ENCODE measurements at regions not wholly inside any gene's neighbourhood (a gene's known extent, or its start where the extent isn't known, plus 50 kb on each side); places are given as distances from the start of the nearest gene placed in this dataset.
"Not testable (repeated sequence)": the region's sequence is repeated elsewhere in the genome, so short reads cannot be mapped to it uniquely, and the experiment has no call there.

DNA sequence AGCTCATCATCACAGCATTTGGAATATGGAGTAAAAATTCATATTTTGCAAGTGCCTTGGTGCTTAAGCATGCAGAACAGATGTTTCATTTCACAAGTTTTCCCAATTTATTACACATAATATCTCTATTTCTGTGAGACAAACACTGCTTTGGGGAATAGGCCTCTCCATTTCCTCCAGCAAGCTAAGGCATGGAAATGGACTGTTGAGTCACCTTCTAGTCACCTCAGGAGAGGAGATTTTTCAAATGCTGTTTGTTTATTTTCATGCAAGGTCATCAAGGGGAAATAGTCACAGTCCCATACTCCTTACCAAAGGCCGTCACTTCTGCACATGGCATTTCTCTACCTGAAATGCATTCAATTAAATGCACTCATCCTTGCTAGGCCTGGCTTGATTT is 57.4 kb upstream of the NUTM2D start:
- H3K4me1 ChIP-seq (ENCODE audit: insufficient read depth, low read length); H3K4me3 ChIP-seq (ENCODE audit: low read length); H3K27ac Mint-ChIP-seq; H3K4me3 Mint-ChIP-seq; POLR2A ChIA-PET; H3K27me3 Mint-ChIP-seq; DNase-seq; ATAC-seq (ENCODE audit: poor library complexity); intact Hi-C loops (cut with DNase I, micrococcal nuclease); H3K36me3 ChIP-seq (ENCODE audit: insufficient read depth, low read length); H3K4me1 Mint-ChIP-seq (ENCODE audit: low read depth); H3K27me3 ChIP-seq (ENCODE audit: control insufficient read depth in 1 of 2, insufficient read depth in 2 of 2, low read length in 2 of 2); H3K36me3 Mint-ChIP-seq (ENCODE audit: low read depth); H3K9me3 Mint-ChIP-seq; CTCF ChIA-PET; H3K27ac ChIP-seq (ENCODE audit: low read depth in 1 of 2, low read length in 2 of 2); H3K9me3 ChIP-seq (ENCODE audit: control insufficient read depth in 1 of 2, insufficient read depth in 1 of 2, low read length in 2 of 2): not testable (repeated sequence)

DNA sequence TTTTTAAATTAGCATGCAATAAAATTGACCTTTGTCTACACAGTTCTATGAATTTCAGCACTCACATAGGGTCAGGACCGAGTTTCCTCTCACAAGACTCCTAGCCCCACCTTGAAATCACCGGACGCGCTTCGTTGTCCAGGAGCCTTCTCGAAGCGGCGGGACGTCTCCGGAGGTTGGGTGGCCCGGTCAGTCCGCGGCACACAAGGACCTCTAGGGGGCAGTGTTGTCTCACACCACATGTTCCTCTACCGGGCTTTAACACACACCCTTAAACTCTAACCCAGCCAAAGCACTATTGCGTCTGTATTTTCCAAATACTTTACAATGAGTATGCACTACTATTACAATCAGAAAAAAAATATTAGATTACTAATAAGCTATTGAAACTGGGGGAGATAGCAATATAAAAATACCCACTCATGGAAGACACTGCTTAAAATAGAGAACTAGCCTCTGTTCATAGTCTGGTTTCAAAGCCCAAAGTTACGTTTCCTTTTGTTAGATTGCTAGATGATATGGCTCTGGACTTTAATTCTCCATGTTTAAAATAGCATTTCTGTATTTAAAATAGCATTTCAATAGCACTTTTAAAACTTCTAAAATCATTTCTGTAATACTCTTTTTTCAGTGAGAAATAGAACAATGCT is 56.0 kb upstream of the NUTM2D start:
- peak in 10 of 14 experiments; percentile 0 to 37 (median 20) for DNase-seq
- POLR2A ChIA-PET; H3K36me3 Mint-ChIP-seq (ENCODE audit: low read depth): not testable (repeated sequence)

DNA sequence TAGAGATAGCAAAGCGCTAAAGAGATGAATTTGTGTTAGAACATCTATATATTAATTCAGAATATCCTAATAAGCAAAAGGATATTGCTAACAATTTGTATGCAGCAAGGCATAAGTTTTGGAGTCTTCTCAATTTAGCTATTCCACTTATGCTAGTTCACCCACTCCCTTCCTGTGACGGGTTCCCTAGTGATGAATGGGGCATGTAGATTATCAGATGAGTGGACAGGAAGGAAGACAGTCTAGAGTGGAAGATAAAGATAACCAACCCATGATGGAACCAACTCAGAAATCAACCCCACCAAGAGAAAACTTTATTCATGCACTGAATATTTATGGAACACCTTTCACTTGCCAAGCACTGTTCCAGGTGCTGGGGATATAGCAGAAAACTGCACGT is 55.4 kb upstream of the NUTM2D start:
- H3K27me3 Mint-ChIP-seq; ATAC-seq (ENCODE audit: poor library complexity); intact Hi-C loops (cut with DNase I, micrococcal nuclease); H3K9me3 Mint-ChIP-seq; H3K36me3 Mint-ChIP-seq (ENCODE audit: low read depth); H3K4me1 ChIP-seq (ENCODE audit: insufficient read depth, low read length); H3K27me3 ChIP-seq (ENCODE audit: control insufficient read depth in 1 of 2, insufficient read depth in 2 of 2, low read length in 2 of 2); H3K36me3 ChIP-seq (ENCODE audit: insufficient read depth, low read length); CTCF ChIA-PET; H3K4me3 Mint-ChIP-seq; H3K9me3 ChIP-seq (ENCODE audit: control insufficient read depth in 1 of 2, insufficient read depth in 1 of 2, low read length in 2 of 2); H3K4me3 ChIP-seq (ENCODE audit: low read length); POLR2A ChIA-PET; H3K27ac ChIP-seq (ENCODE audit: low read depth in 1 of 2, low read length in 2 of 2); H3K27ac Mint-ChIP-seq; H3K4me1 Mint-ChIP-seq (ENCODE audit: low read depth); DNase-seq: not testable (repeated sequence)

More for the DNA sequence above, 56.0 kb upstream of the NUTM2D start:
- H3K36me3 ChIP-seq (ENCODE audit: insufficient read depth, low read length); H3K27me3 Mint-ChIP-seq; H3K27me3 ChIP-seq (ENCODE audit: control insufficient read depth in 1 of 2, insufficient read depth in 2 of 2, low read length in 2 of 2); H3K9me3 Mint-ChIP-seq; H3K4me3 Mint-ChIP-seq; H3K4me1 ChIP-seq (ENCODE audit: insufficient read depth, low read length); H3K9me3 ChIP-seq (ENCODE audit: control insufficient read depth in 1 of 2, insufficient read depth in 1 of 2, low read length in 2 of 2); H3K4me3 ChIP-seq (ENCODE audit: low read length); CTCF ChIA-PET; intact Hi-C loops (cut with DNase I, micrococcal nuclease); H3K27ac ChIP-seq (ENCODE audit: low read depth in 1 of 2, low read length in 2 of 2); H3K4me1 Mint-ChIP-seq (ENCODE audit: low read depth); H3K27ac Mint-ChIP-seq: not testable (repeated sequence)
- peak; percentile 72 for ATAC-seq (ENCODE audit: poor library complexity)

DNA sequence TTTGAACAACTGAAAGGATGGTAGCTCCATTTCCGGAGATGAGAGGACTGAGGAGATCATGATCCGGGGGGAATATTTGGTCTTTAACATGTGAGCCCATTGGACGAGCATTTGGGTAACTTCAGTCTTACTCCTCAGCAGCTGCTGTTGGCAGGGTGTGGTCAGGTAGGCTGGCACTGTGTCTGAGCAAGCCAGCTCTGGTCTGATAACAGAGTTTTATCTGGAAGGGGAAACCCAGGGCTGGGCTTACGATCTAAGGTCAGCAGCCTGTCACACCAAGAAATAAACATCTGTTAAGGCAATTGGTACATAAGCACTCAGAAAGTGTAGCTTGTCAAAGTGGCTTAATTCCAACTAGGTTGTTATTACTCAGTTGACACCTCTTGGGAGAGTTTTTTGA is 53.8 kb upstream of the NUTM2D start:
- H3K4me3 Mint-ChIP-seq; H3K4me1 Mint-ChIP-seq (ENCODE audit: low read depth); CTCF ChIA-PET; DNase-seq; H3K27ac Mint-ChIP-seq; H3K36me3 Mint-ChIP-seq (ENCODE audit: low read depth); H3K36me3 ChIP-seq (ENCODE audit: insufficient read depth, low read length); ATAC-seq (ENCODE audit: poor library complexity); intact Hi-C loops (cut with DNase I, micrococcal nuclease); H3K4me1 ChIP-seq (ENCODE audit: insufficient read depth, low read length); H3K9me3 Mint-ChIP-seq; H3K4me3 ChIP-seq (ENCODE audit: low read length); H3K27me3 Mint-ChIP-seq; H3K9me3 ChIP-seq (ENCODE audit: control insufficient read depth in 1 of 2, insufficient read depth in 1 of 2, low read length in 2 of 2); POLR2A ChIA-PET; H3K27me3 ChIP-seq (ENCODE audit: control insufficient read depth in 1 of 2, insufficient read depth in 2 of 2, low read length in 2 of 2); H3K27ac ChIP-seq (ENCODE audit: low read depth in 1 of 2, low read length in 2 of 2): not testable (repeated sequence)

DNA sequence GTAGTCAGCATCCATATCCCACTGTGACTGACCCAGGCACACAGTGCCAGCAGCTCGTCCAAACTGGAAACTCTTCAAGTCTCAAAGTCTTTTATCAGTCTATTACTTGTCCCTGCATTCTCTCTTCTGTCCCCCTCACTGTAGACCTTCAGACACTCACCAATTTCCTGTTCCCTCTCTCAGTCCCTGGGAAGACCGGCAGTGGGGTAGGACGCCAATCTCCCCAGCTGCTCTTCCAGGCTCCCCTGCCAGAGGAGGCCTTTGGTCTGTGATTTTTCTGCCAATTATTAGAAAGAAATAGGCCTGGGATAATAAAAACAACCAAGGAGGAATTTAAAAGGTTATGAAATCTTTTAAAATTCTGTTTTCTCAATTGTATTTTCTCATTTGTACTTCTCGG is 50.9 kb upstream of the NUTM2D start:
- H3K27me3 ChIP-seq (ENCODE audit: control insufficient read depth in 1 of 2, insufficient read depth in 2 of 2, low read length in 2 of 2); H3K9me3 ChIP-seq (ENCODE audit: control insufficient read depth in 1 of 2, insufficient read depth in 1 of 2, low read length in 2 of 2); DNase-seq; H3K4me1 ChIP-seq (ENCODE audit: insufficient read depth, low read length); H3K4me3 Mint-ChIP-seq; H3K4me1 Mint-ChIP-seq (ENCODE audit: low read depth); H3K9me3 Mint-ChIP-seq; intact Hi-C loops (cut with DNase I, micrococcal nuclease); POLR2A ChIA-PET; H3K36me3 ChIP-seq (ENCODE audit: insufficient read depth, low read length); H3K36me3 Mint-ChIP-seq (ENCODE audit: low read depth); ATAC-seq (ENCODE audit: poor library complexity); H3K27me3 Mint-ChIP-seq; CTCF ChIA-PET; H3K4me3 ChIP-seq (ENCODE audit: low read length); H3K27ac Mint-ChIP-seq; H3K27ac ChIP-seq (ENCODE audit: low read depth in 1 of 2, low read length in 2 of 2): not testable (repeated sequence)
